K562 (cell line): ENCODE measurements at regions not wholly inside any gene's neighbourhood (a gene's known extent, or its start where the extent isn't known, plus 50 kb on each side); places are given as distances from the start of the nearest gene placed in this dataset.

Experiments
- ATAC-seq: fragments of 200-7000 bp; cut with Tn5 transposase; 3 replicates; pipeline ENCODE4 v1.9.1; 2020; ENCODE audit warnings: moderate library complexity
- BruUV-seq: library from RNA; stranded (reverse); fragments of 400-500 nt; replicated peaks from 2 replicates; lab custom pipeline; 2021; lab: Mats Ljungman, UMichigan
- CTCF ChIA-PET: fragments of 300-600 bp; formaldehyde crosslinking; extraction: SDS; loops from one replicate; lab custom pipeline; 2021; ENCODE audit warnings: low intra/inter-chr PET ratio; lab: Yijun Ruan, JAX
- POLR2A ChIA-PET: fragments of 300-600, 350-650 bp; sonication (Branson Sonifier 250); formaldehyde crosslinking; extraction: SDS; loops from one replicate; lab custom pipeline; 2021; ENCODE audit warnings: antibody characterized with exemption, inconsistent platforms; lab: Yijun Ruan, JAX
- DNase-seq, 4 experiments: peaks; one replicate each; pipeline versions ENCODE4 v3.0.0 to v3.0.0-alpha.2; 2011 to 2018; ENCODE audit warnings: low spot score in 3 of 4, mixed read lengths in 3 of 4; ENCODE audit errors: extremely low read depth in 1 of 4
- FAIRE-seq: peaks from 2 replicates; lab custom pipeline; 2011; peaks lifted over from hg19 to GRCh38; lab: Jason Lieb, UNC
- H2AFZ ChIP-seq: 2 replicates; pipeline ENCODE4 v1.6.0; 2011; ENCODE audit warnings: low read depth, low read length, control low read depth, inconsistent platforms
- H3K27ac ChIP-seq: fragments of 200-600 bp; 3 replicates; pipeline ENCODE4 v1.8.0; 2011; ENCODE audit warnings: low read depth, mild to moderate bottlenecking, control low read depth, inconsistent platforms, low read length, moderate library complexity, mixed read lengths; ENCODE audit errors: extremely low read depth
- H3K27me3 ChIP-seq, 2 experiments: fragments of 300-600 bp in 1 of 2; 2 replicates in 1 of 2; 3 replicates in 1 of 2; pipeline versions ENCODE4 v1.6.0 to v1.8.0; 2011; ENCODE audit warnings: inconsistent platforms in 2 of 2, low read length in 2 of 2, mild to moderate bottlenecking in 1 of 2, mixed read lengths in 1 of 2, moderate library complexity in 1 of 2; ENCODE audit not compliant: control insufficient read depth in 2 of 2, insufficient read depth in 2 of 2
- H3K36me3 ChIP-seq: fragments of 300-600 bp; 3 replicates; pipeline ENCODE4 v1.8.0; 2011; ENCODE audit warnings: mild to moderate bottlenecking, low read length, inconsistent platforms; ENCODE audit not compliant: control insufficient read depth, insufficient read depth
- H3K4me1 ChIP-seq, 2 experiments: fragments of 200-600 bp in 1 of 2; replicated peaks in 1 of 2; 2 replicates in 1 of 2; 3 replicates in 1 of 2; pipeline versions ENCODE4 v1.5.1 to v1.8.0; 2011; ENCODE audit warnings: inconsistent platforms in 2 of 2, low read length in 2 of 2, mild to moderate bottlenecking in 1 of 2, mixed read lengths in 1 of 2, moderate library complexity in 1 of 2; ENCODE audit not compliant: control insufficient read depth in 2 of 2, insufficient read depth in 2 of 2
- H3K4me2 ChIP-seq: 2 replicates; pipeline ENCODE4 v1.6.1; 2011; ENCODE audit warnings: low read length, control low read depth, inconsistent platforms, mixed read lengths; ENCODE audit not compliant: insufficient read depth
- H3K4me3 ChIP-seq: fragments of 200-600 bp; sonication (generic), shearing (Covaris generic); 2 replicates; pipeline ENCODE4 v1.5.1; 2016; ENCODE audit warnings: control low read depth, inconsistent platforms
- H3K79me2 ChIP-seq: fragments of 200-600 bp; 3 replicates; pipeline ENCODE4 v1.8.0; 2011; ENCODE audit warnings: low read length, inconsistent platforms; ENCODE audit not compliant: control insufficient read depth, insufficient read depth
- H3K9ac ChIP-seq, 2 experiments: 2 replicates each; pipeline versions ENCODE4 v1.6.0 to v1.6.1; 2011; ENCODE audit warnings: low read depth in 2 of 2, low read length in 2 of 2, control low read depth in 1 of 2, inconsistent platforms in 1 of 2, mild to moderate bottlenecking in 1 of 2, mixed read lengths in 1 of 2; ENCODE audit not compliant: insufficient read depth in 1 of 2
- H3K9me1 ChIP-seq: one replicate; pipeline ENCODE4 v1.6.0; 2011; ENCODE audit warnings: inconsistent platforms, mild to moderate bottlenecking, low read length, moderate library complexity; ENCODE audit not compliant: control insufficient read depth, insufficient read depth
- H3K9me3 ChIP-seq: replicated peaks from 2 replicates; pipeline ENCODE4 v1.5.1; 2011; ENCODE audit warnings: low read depth, low read length, inconsistent platforms; ENCODE audit not compliant: control insufficient read depth, insufficient read depth
- H4K20me1 ChIP-seq: replicated peaks from 2 replicates; pipeline ENCODE4 v1.6.1; 2011; ENCODE audit warnings: low read length, inconsistent platforms, mixed read lengths; ENCODE audit not compliant: control insufficient read depth, insufficient read depth
- BMI1 ChIP-seq: fragments of 150-350 bp; IDR thresholded peaks from 2 replicates; pipeline ENCODE4 v1.6.1; 2014; ENCODE audit warnings: low read length
- FOXK1 ChIP-seq: sonication (generic); formaldehyde crosslinking; IDR thresholded peaks from 2 replicates; pipeline ENCODE4 v1.8.0; 2022; ENCODE audit warnings: missing genetic modification reagents, mild to moderate bottlenecking, borderline replicate concordance
- KAT8 ChIP-seq: fragments of 450-650 bp; IDR thresholded peaks from 2 replicates; pipeline ENCODE4 v1.6.1; 2016; ENCODE audit warnings: low read depth, mild to moderate bottlenecking
- KHSRP ChIP-seq: fragments of 450-650 bp; IDR thresholded peaks from 2 replicates; pipeline ENCODE4 v1.6.1; 2017
- KLF1 ChIP-seq: fragments of 450-650 bp; IDR thresholded peaks from 2 replicates; pipeline ENCODE4 v1.6.1; 2016; ENCODE audit warnings: missing genetic modification characterization, missing compliant biosample characterization
- MAFF ChIP-seq: IDR thresholded peaks from 2 replicates; pipeline ENCODE4 v1.6.1; 2012; ENCODE audit warnings: low read length, improper control_type of control experiment
- MXI1 ChIP-seq: IDR thresholded peaks from 2 replicates; pipeline ENCODE4 v1.6.1; 2011; ENCODE audit warnings: low read depth, mild to moderate bottlenecking, improper control_type of control experiment, low read length
- POLR2AphosphoS5 ChIP-seq: IDR thresholded peaks from 2 replicates; pipeline ENCODE4 v1.6.1; 2011; ENCODE audit warnings: mild to moderate bottlenecking, low read depth, low read length, moderate library complexity; ENCODE audit not compliant: control insufficient read depth, insufficient read depth
- PRPF4 ChIP-seq: fragments of 200-400 bp; formaldehyde crosslinking; IDR thresholded peaks from one replicate; pipeline ENCODE4 v1.6.1; 2017; ENCODE audit warnings: low read length, low read depth, mild to moderate bottlenecking; ENCODE audit not compliant: insufficient read depth, poor library complexity, severe bottlenecking
- RFX7 ChIP-seq: fragments of 250-450 bp; sonication (Bioruptor Pico); IDR thresholded peaks from 2 replicates; pipeline ENCODE4 v1.5.1; 2021; ENCODE audit warnings: mild to moderate bottlenecking
- RUNX1 ChIP-seq: sonication (generic); IDR thresholded peaks from 2 replicates; pipeline ENCODE4 v1.6.1; 2016; ENCODE audit warnings: antibody characterized with exemption, low read depth
- SMARCA4 ChIP-seq: fragments of 450-650 bp; IDR thresholded peaks from 2 replicates; pipeline ENCODE4 v1.6.1; 2016
- SNAPC5 ChIP-seq: fragments of 250-450 bp; sonication (Bioruptor Pico); IDR thresholded peaks from 2 replicates; pipeline ENCODE4 v1.8.0; 2021; ENCODE audit warnings: moderate library complexity, mild to moderate bottlenecking, inconsistent platforms
- SREBF2 ChIP-seq: sonication (generic); formaldehyde crosslinking; IDR thresholded peaks from 2 replicates; pipeline ENCODE4 v1.4.0; 2020; ENCODE audit warnings: mild to moderate bottlenecking, missing genetic modification reagents
- STAT5A ChIP-seq: IDR thresholded peaks from 2 replicates; pipeline ENCODE4 v1.6.1; 2012; ENCODE audit warnings: low read length, inconsistent platforms, borderline replicate concordance
- TAF9B ChIP-seq: fragments of 450-650 bp; IDR thresholded peaks from 2 replicates; pipeline ENCODE4 v1.6.1; 2018; ENCODE audit warnings: mild to moderate bottlenecking; ENCODE audit not compliant: partially characterized antibody
- ZNF717 ChIP-seq: fragments of 250-450 bp; sonication (Bioruptor Pico); IDR thresholded peaks from 2 replicates; pipeline ENCODE4 v1.5.0; 2021
- WGBS: fragments of 100-300 bp; shearing (Covaris generic); methylation state at CpG from one replicate; pipeline ENCODE4 v1.1.6; 2016; ENCODE audit warnings: low coverage, mixed read lengths; ENCODE audit not compliant: insufficient coverage; ENCODE audit errors: missing lambda C conversion rate; 5-methylcytosine and 5-hydroxymethylcytosine counted together
- in situ Hi-C: fragments of 300-500 bp; cut with MboI; formaldehyde crosslinking; loops from 4 replicates; pipeline ENCODE4 v1.15.0; 2018; ENCODE audit warnings: inconsistent platforms, mixed read lengths
- intact Hi-C: fragments of 100-400 bp; cut with micrococcal nuclease; formaldehyde crosslinking; loops from 2 replicates; pipeline ENCODE4 v1.14.2; 2022
- TF ChIP-seq, protein P1 (sequence below): IDR thresholded peaks from 2 replicates; pipeline ENCODE4 v1.6.1; 2012; ENCODE audit warnings: low read depth, low read length, improper control_type of control experiment, borderline replicate concordance

- in situ Hi-C loops: no loop called here
- no peaks in the 10 kb centered on the region for H3K4me1 ChIP-seq
- intact Hi-C loops: no loop called here
- no TSS peak for BruUV-seq
- H3K79me2 ChIP-seq: no peaks in the 10 kb centered on the region
- DNase-seq (no peak), FAIRE-seq (no peak), ATAC-seq (no peak)
- H3K27ac ChIP-seq: no peak overlapping the region
- no peak overlapping the region for H3K9ac ChIP-seq
- WGBS: under 1% methylated on average over 8 of the region's 8 CpGs
- H3K9me1 ChIP-seq: no peaks in the 10 kb centered on the region
- no peaks in the 10 kb centered on the region for H4K20me1 ChIP-seq
- H3K27me3 ChIP-seq: no peaks in the 10 kb centered on the region
- H3K9me3 ChIP-seq: no peaks in the 10 kb centered on the region
- no peak for TF ChIP-seq BMI1
- no peak for TF ChIP-seq POLR2AphosphoS5
- no peak for TF ChIP-seq KHSRP
- no peak for TF ChIP-seq RFX7 (CRISPR knock-in tag)
- no peak for TF ChIP-seq TAF9B
- no peak for TF ChIP-seq MAFF
- TF ChIP-seq KLF1 (tag): no peak
- no peak for TF ChIP-seq KAT8
- TF ChIP-seq RUNX1: no peak
- TF ChIP-seq, protein P1, sequence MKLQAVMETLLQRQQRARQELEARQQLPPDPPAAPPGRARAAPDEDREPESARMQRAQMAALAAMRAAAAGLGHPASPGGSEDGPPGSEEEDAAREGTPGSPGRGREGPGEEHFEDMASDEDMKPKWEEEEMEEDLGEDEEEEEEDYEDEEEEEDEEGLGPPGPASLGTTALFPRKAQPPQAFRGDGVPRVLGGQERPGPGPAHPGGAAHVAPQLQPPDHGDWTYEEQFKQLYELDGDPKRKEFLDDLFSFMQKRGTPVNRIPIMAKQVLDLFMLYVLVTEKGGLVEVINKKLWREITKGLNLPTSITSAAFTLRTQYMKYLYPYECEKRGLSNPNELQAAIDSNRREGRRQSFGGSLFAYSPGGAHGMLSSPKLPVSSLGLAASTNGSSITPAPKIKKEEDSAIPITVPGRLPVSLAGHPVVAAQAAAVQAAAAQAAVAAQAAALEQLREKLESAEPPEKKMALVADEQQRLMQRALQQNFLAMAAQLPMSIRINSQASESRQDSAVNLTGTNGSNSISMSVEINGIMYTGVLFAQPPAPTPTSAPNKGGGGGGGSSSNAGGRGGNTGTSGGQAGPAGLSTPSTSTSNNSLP: no peak
- TF ChIP-seq FOXK1 (CRISPR knock-in tag): no peak
- TF ChIP-seq SREBF2 (CRISPR knock-in tag): no peak
- no peak for TF ChIP-seq SNAPC5 (CRISPR knock-in tag)
- no peak for TF ChIP-seq ZNF717 (CRISPR knock-in tag)
- no peak for TF ChIP-seq MXI1
- TF ChIP-seq STAT5A: no peak
- TF ChIP-seq SMARCA4: no peak
- no peak for TF ChIP-seq PRPF4
- CTCF ChIA-PET: interaction anchor here (0.6 kb wide), 1 partner anchor 367 kb away, joined by 6 read pairs; no protein-coding TSS in a partner anchor
- no peak overlapping the region for H2AFZ ChIP-seq
- H3K4me2 ChIP-seq: no peak overlapping the region
- H3K36me3 ChIP-seq: no peaks in the 10 kb centered on the region
- POLR2A ChIA-PET: no interaction called here
- H3K4me3 ChIP-seq: no peak overlapping the region
These were observed 572.1 kb upstream of the SALL1 start for GRCh38 chr16:51723036-51723724.
